MM.1S (cell line): ENCODE measurements at regions not wholly inside any gene's neighbourhood (a gene's known extent, or its start where the extent isn't known, plus 50 kb on each side); places are given as distances from the start of the nearest gene placed in this dataset.

ENCODE experiments used
- EZH2 ChIP-seq: fragments of 300-600 bp; sonication (generic); optimal IDR thresholded peaks from 2 replicates; pipeline ENCODE3; 2017; ENCODE audit warnings: low read depth, mild to moderate bottlenecking, antibody characterized with exemption, low read length, mixed read lengths
- EZH2phosphoT487 ChIP-seq: fragments of 300-600 bp; sonication (generic); IDR thresholded peaks from 2 replicates; pipeline ENCODE4 v1.6.1; 2018; ENCODE audit warnings: antibody characterized with exemption, low read length
- TF ChIP-seq, protein P1 (sequence below): fragments of 300-600 bp; sonication (generic); IDR thresholded peaks from 2 replicates; pipeline ENCODE4 v1.5.1; 2016; ENCODE audit warnings: antibody characterized with exemption, low read length, mixed read lengths

DNA sequence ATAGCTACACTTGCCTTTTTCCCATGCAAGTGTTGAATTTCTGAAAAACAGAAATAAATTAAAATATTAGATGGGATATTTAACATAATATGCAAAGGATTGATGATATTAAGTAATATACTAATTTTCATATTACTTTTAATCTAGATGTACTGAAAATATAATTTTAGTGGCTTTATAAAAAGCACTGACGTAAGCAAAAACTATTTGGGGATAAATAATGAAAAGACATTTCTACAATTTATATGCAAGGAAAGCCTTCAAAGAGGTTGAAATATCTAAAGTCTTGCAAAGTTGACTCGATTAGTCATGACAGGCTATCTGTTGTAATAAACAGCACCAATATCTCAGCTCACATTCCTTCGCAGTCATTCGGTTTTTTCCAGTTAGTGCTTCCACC, 94.9 kb upstream of the ABCB5 start:
- TF ChIP-seq, protein P1, sequence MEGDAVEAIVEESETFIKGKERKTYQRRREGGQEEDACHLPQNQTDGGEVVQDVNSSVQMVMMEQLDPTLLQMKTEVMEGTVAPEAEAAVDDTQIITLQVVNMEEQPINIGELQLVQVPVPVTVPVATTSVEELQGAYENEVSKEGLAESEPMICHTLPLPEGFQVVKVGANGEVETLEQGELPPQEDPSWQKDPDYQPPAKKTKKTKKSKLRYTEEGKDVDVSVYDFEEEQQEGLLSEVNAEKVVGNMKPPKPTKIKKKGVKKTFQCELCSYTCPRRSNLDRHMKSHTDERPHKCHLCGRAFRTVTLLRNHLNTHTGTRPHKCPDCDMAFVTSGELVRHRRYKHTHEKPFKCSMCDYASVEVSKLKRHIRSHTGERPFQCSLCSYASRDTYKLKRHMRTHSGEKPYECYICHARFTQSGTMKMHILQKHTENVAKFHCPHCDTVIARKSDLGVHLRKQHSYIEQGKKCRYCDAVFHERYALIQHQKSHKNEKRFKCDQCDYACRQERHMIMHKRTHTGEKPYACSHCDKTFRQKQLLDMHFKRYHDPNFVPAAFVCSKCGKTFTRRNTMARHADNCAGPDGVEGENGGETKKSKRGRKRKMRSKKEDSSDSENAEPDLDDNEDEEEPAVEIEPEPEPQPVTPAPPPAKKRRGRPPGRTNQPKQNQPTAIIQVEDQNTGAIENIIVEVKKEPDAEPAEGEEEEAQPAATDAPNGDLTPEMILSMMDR, result no peak
- TF ChIP-seq EZH2 (no peak), EZH2phosphoT487 (no peak)
